NB4 (cell line): ENCODE measurements at regions not wholly inside any gene's neighbourhood (a gene's known extent, or its start where the extent isn't known, plus 50 kb on each side); places are given as distances from the start of the nearest gene placed in this dataset.

Experiments used
- DNase-seq: peaks from one replicate; pipeline ENCODE4 v3.0.0; 2010; ENCODE audit warnings: low read depth
- H3K4me3 ChIP-seq: one replicate; pipeline ENCODE4 v1.5.1; 2011; ENCODE audit warnings: mild to moderate bottlenecking, low read depth, low read length, moderate library complexity
- MYC ChIP-seq: IDR thresholded peaks from 2 replicates; pipeline ENCODE4 v1.6.1; 2011; ENCODE audit warnings: low read depth, low read length
- POLR2A ChIP-seq: IDR thresholded peaks from 2 replicates; pipeline ENCODE4 v1.6.1; 2011; ENCODE audit warnings: mild to moderate bottlenecking; ENCODE audit not compliant: insufficient read length; ENCODE audit errors: extremely low read depth
- TF ChIP-seq, protein P1 (sequence below): IDR thresholded peaks from 2 replicates; pipeline ENCODE4 v1.6.1; 2011; ENCODE audit warnings: low read depth, low read length
- TF ChIP-seq, protein P2 (sequence below): IDR thresholded peaks from one replicate; pipeline ENCODE4 v1.5.1; 2012; ENCODE audit warnings: low read depth, low read length

DNA sequence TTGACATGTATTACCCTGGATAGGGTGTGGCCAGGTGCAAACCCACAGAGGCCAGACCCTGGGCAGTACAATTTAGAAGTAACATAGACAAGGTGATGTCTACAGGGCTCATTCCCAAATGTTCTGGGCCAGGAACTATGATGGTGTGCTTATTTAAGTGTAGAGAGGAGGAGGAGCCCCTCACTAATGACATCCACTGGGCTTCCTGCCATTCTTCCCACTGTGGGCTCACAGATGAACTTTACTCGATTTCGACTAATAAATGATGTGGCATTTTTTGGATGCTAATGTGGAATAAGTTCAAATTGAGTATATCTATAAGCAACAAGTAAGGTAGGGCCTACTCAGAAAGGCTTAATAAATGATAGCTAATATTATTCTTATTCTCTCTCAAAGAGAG is 280.9 kb upstream of the BOD1L1 start:
- no peak for DNase-seq
- TF ChIP-seq MYC = no peak
- TF ChIP-seq, protein P1, sequence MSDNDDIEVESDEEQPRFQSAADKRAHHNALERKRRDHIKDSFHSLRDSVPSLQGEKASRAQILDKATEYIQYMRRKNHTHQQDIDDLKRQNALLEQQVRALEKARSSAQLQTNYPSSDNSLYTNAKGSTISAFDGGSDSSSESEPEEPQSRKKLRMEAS = no peak
- H3K4me3 ChIP-seq = no peak overlapping the region

DNA sequence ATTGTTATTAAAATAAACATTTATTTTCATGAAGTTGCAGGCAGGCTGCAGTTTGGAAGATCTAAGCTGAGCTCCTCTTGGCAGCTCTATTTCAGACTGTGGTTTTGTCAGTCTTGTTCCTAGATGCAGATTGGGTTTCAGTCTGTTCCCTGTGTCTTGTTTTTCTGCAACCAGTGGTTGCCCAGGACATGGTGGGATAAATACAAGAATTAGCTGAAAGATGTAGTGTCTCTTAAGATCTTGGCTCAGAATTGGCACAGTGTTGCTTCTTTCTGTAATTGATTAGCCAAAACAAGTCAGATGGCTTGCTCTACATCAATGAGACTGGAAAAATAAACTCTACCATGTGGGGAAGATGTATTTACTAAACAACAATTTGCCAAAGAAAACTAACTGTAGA is 283.0 kb upstream of the BOD1L1 start:
- TF ChIP-seq, protein P2, sequence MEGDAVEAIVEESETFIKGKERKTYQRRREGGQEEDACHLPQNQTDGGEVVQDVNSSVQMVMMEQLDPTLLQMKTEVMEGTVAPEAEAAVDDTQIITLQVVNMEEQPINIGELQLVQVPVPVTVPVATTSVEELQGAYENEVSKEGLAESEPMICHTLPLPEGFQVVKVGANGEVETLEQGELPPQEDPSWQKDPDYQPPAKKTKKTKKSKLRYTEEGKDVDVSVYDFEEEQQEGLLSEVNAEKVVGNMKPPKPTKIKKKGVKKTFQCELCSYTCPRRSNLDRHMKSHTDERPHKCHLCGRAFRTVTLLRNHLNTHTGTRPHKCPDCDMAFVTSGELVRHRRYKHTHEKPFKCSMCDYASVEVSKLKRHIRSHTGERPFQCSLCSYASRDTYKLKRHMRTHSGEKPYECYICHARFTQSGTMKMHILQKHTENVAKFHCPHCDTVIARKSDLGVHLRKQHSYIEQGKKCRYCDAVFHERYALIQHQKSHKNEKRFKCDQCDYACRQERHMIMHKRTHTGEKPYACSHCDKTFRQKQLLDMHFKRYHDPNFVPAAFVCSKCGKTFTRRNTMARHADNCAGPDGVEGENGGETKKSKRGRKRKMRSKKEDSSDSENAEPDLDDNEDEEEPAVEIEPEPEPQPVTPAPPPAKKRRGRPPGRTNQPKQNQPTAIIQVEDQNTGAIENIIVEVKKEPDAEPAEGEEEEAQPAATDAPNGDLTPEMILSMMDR = no peak
- no peak for TF ChIP-seq POLR2A
- no peak for TF ChIP-seq MYC
- TF ChIP-seq, protein P1 = no peak
- H3K4me3 ChIP-seq = no peak overlapping the region
- no peak for DNase-seq

DNA sequence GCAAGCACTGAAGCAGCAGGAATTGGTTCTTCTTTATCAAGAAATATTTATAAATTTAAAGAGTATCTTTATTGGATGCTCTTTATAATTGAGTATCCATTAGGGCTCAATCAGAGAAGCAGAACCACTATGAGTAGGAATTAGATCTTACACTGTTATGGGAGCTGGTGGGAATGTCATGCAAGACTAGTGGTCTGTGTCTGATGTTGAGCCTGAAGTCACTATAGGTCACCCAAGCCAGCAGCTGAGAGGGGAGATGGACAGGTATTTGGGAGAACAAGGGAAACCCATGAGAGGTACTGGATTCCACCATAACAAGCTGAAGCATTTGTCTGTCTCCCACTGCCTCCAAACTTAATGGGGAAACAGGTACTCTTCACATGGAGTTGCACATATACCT is 283.7 kb upstream of the BOD1L1 start:
- no peak for DNase-seq
- TF ChIP-seq, protein P2 = no peak
- TF ChIP-seq POLR2A (no peak), MYC (no peak)
- TF ChIP-seq, protein P1 = no peak
- no peak overlapping the region for H3K4me3 ChIP-seq

DNA sequence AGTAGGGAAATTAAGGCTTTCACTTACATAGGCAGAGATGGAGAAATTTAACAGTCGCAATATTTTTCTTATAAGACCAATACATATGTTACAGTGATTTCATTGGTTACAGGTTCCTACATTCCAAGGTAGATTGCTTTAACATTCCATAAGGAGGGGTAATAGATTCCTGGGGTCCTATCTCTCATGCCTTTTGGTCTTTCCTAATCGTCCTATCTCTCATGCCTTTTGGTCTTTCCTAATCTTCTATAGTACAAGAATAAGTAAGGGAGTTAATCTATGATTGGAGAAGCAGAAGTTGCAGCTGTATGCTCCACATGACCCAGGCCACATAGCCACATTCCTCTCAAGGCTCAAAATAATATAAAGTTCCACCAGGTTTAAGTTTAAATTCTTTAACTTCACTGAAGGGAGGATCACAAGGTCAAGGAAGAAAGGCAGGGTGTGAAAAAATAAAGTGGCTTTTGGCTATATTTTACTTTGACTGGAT is 285.0 kb upstream of the BOD1L1 start:
- H3K4me3 ChIP-seq = no peak overlapping the region
- DNase-seq = no peak
- TF ChIP-seq, protein P1 = no peak
- TF ChIP-seq POLR2A (no peak), MYC (no peak)
- TF ChIP-seq, protein P2 = no peak

DNA sequence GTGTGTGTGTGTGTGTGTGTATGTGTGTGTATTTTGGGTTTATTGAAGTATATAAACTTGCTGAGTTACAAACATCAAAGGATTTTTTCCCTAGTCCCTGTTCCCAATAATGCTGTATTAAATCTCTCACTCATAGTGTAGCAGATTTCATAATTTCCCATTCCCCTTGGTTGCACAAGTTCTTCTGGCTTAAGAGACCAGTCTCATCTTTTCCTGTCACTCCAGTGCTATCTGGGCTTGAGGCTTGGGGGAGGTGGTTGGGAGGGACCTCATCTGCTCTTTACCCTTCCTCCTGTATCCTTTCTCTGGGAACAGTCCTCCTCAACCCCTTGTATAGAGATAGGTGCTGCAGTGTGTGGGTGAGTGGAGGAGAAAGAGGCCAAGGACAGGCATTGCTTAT is 285.4 kb upstream of the BOD1L1 start:
- no peak overlapping the region for H3K4me3 ChIP-seq
- no peak for DNase-seq
- TF ChIP-seq MYC (no peak), POLR2A (no peak)
- TF ChIP-seq, protein P1 = no peak
- TF ChIP-seq, protein P2 = no peak

DNA sequence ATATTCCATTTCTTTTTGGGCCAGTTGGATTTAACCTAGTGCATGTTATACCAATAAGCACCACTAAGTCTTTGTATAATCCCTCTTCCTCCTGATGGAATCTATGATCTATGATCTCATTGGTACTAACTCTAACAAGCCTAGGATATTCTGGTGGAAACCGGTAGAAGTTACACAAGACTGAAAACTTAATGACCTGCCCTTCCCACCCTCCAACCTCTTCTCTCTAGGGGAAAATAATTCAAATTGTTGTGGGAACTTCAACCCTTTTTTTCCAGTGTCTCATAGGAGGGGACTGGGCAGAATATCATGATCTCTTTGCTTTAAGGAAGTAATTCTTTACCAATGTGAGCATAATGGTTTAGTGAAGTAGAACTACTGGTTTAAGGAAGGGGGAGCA is 289.5 kb upstream of the BOD1L1 start:
- no peak for TF ChIP-seq POLR2A
- TF ChIP-seq, protein P1 = no peak
- TF ChIP-seq, protein P2 = no peak
- TF ChIP-seq MYC = no peak
- H3K4me3 ChIP-seq = no peak overlapping the region
- no peak for DNase-seq
